Stomach (tissue), 8 donors: ENCODE measurements at regions not wholly inside any gene's neighbourhood (a gene's known extent, or its start where the extent isn't known, plus 50 kb on each side); places are given as distances from the start of the nearest gene placed in this dataset.
A peak's percentile ranks its signal among the peaks of the same experiment; 100 is the strongest.

Experiments used
- DNase-seq, 2 donors: peaks; one replicate each; pipeline versions ENCODE4 v3.0.0 to v3.0.0-alpha.2; 2013 to 2019
- H3K27ac ChIP-seq, 5 donors: fragments of 200-600 bp in 4 of 5; sonication (generic) in 4 of 5; one replicate each; pipeline ENCODE4 v1.5.1; 2013 to 2019; ENCODE audit warnings: mild to moderate bottlenecking in 1 of 5, moderate library complexity in 1 of 5
- H3K27me3 ChIP-seq, 3 donors: fragments of 200-600 bp; sonication (generic); one replicate each; pipeline ENCODE4 v1.5.1; 2017 to 2019; ENCODE audit warnings: mixed run types in 1 of 3
- H3K36me3 ChIP-seq, 4 donors: fragments of 200-600 bp; sonication (generic); 1 replicate in 3 of 4; 2 replicates in 1 of 4; pipeline ENCODE4 v1.5.1; 2016 to 2019
- H3K4me1 ChIP-seq, 4 donors: fragments of 200-600 bp; sonication (generic); one replicate each; pipeline ENCODE4 v1.5.1; 2016 to 2019
- H3K4me3 ChIP-seq, 4 donors: fragments of 200-600 bp; sonication (generic) in 3 of 4; one replicate each; pipeline ENCODE4 v1.5.1; 2016 to 2019; ENCODE audit warnings: mild to moderate bottlenecking in 1 of 4
- H3K9me3 ChIP-seq, 4 donors: fragments of 200-600 bp; sonication (generic); one replicate each; pipeline ENCODE4 v1.5.1; 2016 to 2019
- EP300 ChIP-seq: sonication (generic); formaldehyde crosslinking; IDR thresholded peaks from one replicate; pipeline ENCODE4 v1.6.1; 2017; ENCODE audit warnings: antibody characterized with exemption
- POLR2A ChIP-seq, 4 donors: fragments of 450-650 bp; IDR thresholded peaks; one replicate each; pipeline ENCODE4 v1.6.1; 2016; ENCODE audit warnings: antibody characterized with exemption in 4 of 4, control low read depth in 2 of 4, mild to moderate bottlenecking in 1 of 4, moderate library complexity in 1 of 4
- POLR2AphosphoS5 ChIP-seq, 3 donors: sonication (generic); formaldehyde crosslinking; IDR thresholded peaks; one replicate each; pipeline ENCODE4 v1.6.1; 2016; ENCODE audit warnings: antibody characterized with exemption in 3 of 3
- WGBS, 5 donors: extraction: QIAGEN DNeasy Blood & Tissue Kit in 3 of 5; methylation state at CpG; one replicate each; pipeline versions ENCODE4 v1.1.5 to v1.1.7; 2013 to 2018; 5-methylcytosine and 5-hydroxymethylcytosine counted together
- intact Hi-C: fragments of 100-400 bp; cut with DNase I; formaldehyde crosslinking; loops from one replicate; pipeline ENCODE4 v1.15.1; 2023; ENCODE audit warnings: low total_unique reads
- TF ChIP-seq, protein P1 (sequence below), 7 experiments: fragments of 450-650 bp in 4 of 7; fragments of 200-600 bp in 3 of 7; sonication (generic) in 3 of 7; IDR thresholded peaks; one replicate each; pipeline ENCODE4 v1.5.1; 2016 to 2019; ENCODE audit warnings: antibody characterized with exemption in 7 of 7, control low read depth in 2 of 7, mild to moderate bottlenecking in 1 of 7
- donor health status: healthy with polysubstance abuse.
- donor health status: Bipolar disorder and iron deficiency.
- donor health status: healthy.

DNA sequence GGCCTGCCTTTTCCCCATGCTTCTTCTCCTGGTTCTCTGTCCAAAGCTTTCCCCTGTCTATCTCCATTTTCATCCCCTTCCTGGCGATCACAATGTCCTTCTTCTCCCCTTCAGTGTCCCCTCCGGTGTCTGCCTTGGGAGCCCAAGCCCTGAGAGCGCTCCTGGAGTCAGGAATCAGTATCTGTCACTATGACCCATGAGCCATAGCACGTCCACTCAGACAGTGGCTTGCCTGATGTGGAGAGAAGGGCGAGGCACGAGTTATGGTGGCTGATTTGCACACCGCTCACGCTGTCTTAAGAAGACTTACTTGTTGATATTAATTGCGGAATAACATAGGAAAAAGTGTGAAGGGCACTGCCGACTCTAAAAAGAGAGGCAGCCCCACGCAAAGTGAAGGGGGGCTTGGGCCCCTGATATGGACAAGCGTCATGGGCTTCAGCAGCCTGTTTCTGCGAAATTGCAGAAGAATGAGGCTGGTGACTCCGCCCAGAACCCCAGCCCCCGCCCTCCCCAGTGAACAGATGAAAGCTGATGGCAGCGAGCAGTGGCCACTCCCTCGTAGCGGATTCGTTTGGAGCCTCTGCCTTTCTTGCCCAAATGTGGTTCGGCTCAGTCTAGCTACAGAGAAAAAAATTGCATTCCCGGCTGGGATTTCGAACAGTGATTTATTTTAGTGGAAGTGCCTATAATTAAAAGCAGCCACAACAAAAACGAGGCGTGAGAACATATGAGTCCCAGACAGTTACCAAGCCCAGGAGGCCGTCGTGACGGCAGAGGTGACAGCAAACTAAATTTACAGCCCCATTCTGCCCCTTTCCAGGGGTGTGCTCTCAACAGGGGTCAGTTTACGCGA lies 149.8 kb downstream of the ICE1 start:
- 53 to 66% (median 56%) methylated on average over 26 to 29 of the region's 29 CpGs for WGBS, 5 donors
- intact Hi-C loops, result no loop called here
- H3K4me3 ChIP-seq, result peak overlapping the region in 1 of 4 donors; percentile 3
- peaks cover 0 to 7% (median 0%) of the 10 kb centered on the region in 4 donors for H3K4me1 ChIP-seq
- DNase-seq, result peak in 1 of 2 donors; percentile 84
- no peaks in the 10 kb centered on the region for H3K9me3 ChIP-seq
- peak in 1 of 3 donors; percentile 5 for TF ChIP-seq POLR2AphosphoS5 (IDR thresholded peaks at IDR 0.05)
- no peak for TF ChIP-seq POLR2A (IDR thresholded peaks at IDR 0.05)
- TF ChIP-seq, protein P1, sequence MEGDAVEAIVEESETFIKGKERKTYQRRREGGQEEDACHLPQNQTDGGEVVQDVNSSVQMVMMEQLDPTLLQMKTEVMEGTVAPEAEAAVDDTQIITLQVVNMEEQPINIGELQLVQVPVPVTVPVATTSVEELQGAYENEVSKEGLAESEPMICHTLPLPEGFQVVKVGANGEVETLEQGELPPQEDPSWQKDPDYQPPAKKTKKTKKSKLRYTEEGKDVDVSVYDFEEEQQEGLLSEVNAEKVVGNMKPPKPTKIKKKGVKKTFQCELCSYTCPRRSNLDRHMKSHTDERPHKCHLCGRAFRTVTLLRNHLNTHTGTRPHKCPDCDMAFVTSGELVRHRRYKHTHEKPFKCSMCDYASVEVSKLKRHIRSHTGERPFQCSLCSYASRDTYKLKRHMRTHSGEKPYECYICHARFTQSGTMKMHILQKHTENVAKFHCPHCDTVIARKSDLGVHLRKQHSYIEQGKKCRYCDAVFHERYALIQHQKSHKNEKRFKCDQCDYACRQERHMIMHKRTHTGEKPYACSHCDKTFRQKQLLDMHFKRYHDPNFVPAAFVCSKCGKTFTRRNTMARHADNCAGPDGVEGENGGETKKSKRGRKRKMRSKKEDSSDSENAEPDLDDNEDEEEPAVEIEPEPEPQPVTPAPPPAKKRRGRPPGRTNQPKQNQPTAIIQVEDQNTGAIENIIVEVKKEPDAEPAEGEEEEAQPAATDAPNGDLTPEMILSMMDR (IDR thresholded peaks at IDR 0.05), result no peak
- TF ChIP-seq EP300, result peak; percentile 7
- H3K27ac ChIP-seq, result peak overlapping the region in 4 of 5 donors; percentile 6 to 89 (median 66)
- H3K27me3 ChIP-seq, result peaks cover 0 to 3% (median 0%) of the 10 kb centered on the region in 3 donors
- no peaks in the 10 kb centered on the region for H3K36me3 ChIP-seq

DNA sequence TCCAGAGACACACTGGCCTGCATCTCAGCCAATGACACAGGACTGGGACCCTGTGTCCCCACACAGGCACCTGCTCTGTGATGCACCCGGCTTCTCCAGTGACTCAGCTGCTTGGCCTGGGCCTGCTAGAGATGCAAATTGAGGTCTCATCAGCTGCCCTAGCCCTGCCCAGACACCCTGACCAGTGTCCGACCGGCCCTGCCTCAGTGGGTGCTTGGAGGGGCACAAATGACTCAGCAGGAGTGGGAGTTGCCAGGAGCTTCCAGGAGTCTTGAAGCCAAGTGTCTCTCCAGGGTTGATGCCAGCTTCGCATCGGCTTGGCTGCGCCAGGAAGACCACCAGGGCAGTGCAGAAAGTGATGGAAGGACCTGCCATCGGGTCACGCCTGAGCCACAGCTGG lies 148.2 kb downstream of the ICE1 start:
- 86 to 97% (median 93%) methylated on average over 7 to 8 of the region's 8 CpGs for WGBS, 5 donors
- DNase-seq, result no peak
- Histone ChIP-seq H3K4me1 (peaks cover 0 to 7% (median 0%) of the 10 kb centered on the region in 4 donors), H3K36me3 (no peaks in the 10 kb centered on the region), H3K27me3 (peaks cover 0 to 3% (median 0%) of the 10 kb centered on the region in 3 donors), H3K9me3 (no peaks in the 10 kb centered on the region), H3K4me3 (no peak overlapping the region), H3K27ac (peak overlapping the region in 1 of 5 donors; percentile 89)
- TF ChIP-seq POLR2A (IDR thresholded peaks at IDR 0.05), result no peak
- TF ChIP-seq, protein P1 (IDR thresholded peaks at IDR 0.05), result no peak
- no peak for TF ChIP-seq EP300
- TF ChIP-seq POLR2AphosphoS5 (IDR thresholded peaks at IDR 0.05), result no peak
- intact Hi-C loops, result no loop called here

DNA sequence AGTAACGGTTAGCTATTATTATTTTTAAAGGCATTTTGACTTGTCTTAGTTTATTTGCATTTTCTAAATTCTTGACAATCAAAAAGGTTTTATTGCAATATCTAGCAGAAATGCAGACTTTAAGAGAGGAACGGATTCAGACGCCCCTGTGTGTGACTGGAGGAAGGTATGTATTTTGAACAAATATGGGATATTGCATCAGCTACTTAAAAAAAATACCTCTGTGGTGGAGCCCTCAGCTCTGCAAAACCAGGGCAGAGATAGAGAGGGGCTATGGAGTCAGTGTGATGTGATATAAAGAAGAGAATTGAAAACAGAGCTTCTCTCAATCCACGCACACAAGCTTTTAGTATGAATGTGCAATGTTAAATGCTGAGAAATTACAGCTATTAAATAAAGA lies 142.4 kb downstream of the ICE1 start:
- TF ChIP-seq POLR2A (IDR thresholded peaks at IDR 0.05), result no peak
- TF ChIP-seq EP300, result no peak
- no peak for TF ChIP-seq POLR2AphosphoS5 (IDR thresholded peaks at IDR 0.05)
- TF ChIP-seq, protein P1 (IDR thresholded peaks at IDR 0.05), result no peak
- intact Hi-C loops, result no loop called here
- Histone ChIP-seq H3K27ac (no peak overlapping the region), H3K36me3 (no peaks in the 10 kb centered on the region), H3K4me3 (no peak overlapping the region), H3K4me1 (peaks cover 0 to 6% (median 0%) of the 10 kb centered on the region in 4 donors), H3K27me3 (no peaks in the 10 kb centered on the region), H3K9me3 (no peaks in the 10 kb centered on the region)
- no peak for DNase-seq
- WGBS, 5 donors, result 80 to 87% (median 85%) methylated on average over 4 of the region's 4 CpGs

DNA sequence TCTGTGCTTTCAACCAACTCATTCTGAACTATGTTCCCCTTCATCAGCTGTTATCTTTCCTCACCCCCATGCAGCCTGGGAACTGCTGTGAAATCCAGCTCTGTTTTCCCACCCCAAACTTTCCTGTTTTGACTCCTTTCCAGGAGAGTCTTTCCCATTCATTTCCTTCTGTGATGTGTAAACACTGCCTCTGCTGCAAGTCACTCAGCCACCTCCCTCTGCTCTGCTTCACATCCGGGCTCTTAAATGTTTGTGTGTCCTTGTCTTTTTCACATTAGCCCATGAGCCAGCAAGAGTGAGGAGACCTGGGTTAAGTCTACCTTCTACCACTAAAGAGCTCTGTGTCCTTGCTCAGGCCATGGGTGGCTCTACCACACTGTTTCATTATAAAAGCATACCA lies 137.5 kb downstream of the ICE1 start:
- no peaks in the 10 kb centered on the region for H3K27me3 ChIP-seq

More for the DNA sequence above, 137.5 kb downstream of the ICE1 start:
- Histone ChIP-seq H3K36me3 (no peaks in the 10 kb centered on the region), H3K4me3 (no peak overlapping the region), H3K4me1 (peaks cover 0 to 8% (median 0%) of the 10 kb centered on the region in 4 donors), H3K9me3 (no peaks in the 10 kb centered on the region), H3K27ac (no peak overlapping the region)
- peak in 1 of 2 donors; percentile 44 for DNase-seq
- intact Hi-C loops, result no loop called here
- 0 to 6% (median 4%) methylated on average over 1 of the region's 1 CpG for WGBS, 5 donors
- TF ChIP-seq, protein P1 (IDR thresholded peaks at IDR 0.05), result no peak
- TF ChIP-seq EP300 (no peak), POLR2A (IDR thresholded peaks at IDR 0.05) (no peak), POLR2AphosphoS5 (IDR thresholded peaks at IDR 0.05) (no peak)
